Choroid plexus epithelial cell (primary cell): ENCODE measurements at regions not wholly inside any gene's neighbourhood (a gene's known extent, or its start where the extent isn't known, plus 50 kb on each side); places are given as distances from the start of the nearest gene placed in this dataset.

Source experiments
- DNase-seq: peaks from one replicate; pipeline ENCODE4 v3.0.0-alpha.2; 2010; ENCODE audit warnings: low read depth
- H3K4me3 ChIP-seq: 2 replicates; pipeline ENCODE4 v1.5.1; 2011; ENCODE audit warnings: low read depth, mild to moderate bottlenecking, control low read depth, low read length, moderate library complexity
- TF ChIP-seq, protein P1 (sequence below): conservative IDR thresholded peaks from 2 replicates; pipeline ENCODE4 v1.5.1; 2011; ENCODE audit warnings: low read depth, mild to moderate bottlenecking, control low read depth, inconsistent platforms, low read length, moderate library complexity

DNA sequence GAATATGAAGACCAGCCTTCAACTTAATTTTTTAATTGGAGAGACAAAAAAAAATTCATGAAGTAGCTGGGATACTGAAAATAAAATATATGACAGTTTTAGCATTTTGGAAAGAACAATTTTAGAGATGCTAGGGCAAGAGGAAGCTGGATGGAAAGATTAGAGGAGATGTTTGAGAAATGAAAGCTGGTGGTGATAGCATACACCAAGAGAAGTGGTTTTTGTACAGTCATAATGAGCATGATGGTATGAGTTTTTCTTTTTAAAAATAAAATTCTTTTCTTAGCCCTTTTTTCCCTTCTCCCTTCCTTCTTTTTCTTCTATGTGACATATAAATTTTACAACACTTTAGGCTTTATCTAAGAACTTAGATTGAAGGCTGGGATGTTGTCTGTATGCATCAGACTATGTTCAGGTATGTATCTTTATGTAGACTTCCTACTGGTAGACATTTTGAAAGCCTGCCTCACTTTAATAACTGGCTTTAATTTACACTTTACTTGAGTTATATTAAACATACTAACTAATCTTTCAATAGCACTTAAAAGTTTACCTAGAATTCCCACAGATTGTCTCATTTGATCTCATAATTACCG lies 522.5 kb downstream of the TLE4 start:
- no peak overlapping the region for H3K4me3 ChIP-seq
- TF ChIP-seq, protein P1, sequence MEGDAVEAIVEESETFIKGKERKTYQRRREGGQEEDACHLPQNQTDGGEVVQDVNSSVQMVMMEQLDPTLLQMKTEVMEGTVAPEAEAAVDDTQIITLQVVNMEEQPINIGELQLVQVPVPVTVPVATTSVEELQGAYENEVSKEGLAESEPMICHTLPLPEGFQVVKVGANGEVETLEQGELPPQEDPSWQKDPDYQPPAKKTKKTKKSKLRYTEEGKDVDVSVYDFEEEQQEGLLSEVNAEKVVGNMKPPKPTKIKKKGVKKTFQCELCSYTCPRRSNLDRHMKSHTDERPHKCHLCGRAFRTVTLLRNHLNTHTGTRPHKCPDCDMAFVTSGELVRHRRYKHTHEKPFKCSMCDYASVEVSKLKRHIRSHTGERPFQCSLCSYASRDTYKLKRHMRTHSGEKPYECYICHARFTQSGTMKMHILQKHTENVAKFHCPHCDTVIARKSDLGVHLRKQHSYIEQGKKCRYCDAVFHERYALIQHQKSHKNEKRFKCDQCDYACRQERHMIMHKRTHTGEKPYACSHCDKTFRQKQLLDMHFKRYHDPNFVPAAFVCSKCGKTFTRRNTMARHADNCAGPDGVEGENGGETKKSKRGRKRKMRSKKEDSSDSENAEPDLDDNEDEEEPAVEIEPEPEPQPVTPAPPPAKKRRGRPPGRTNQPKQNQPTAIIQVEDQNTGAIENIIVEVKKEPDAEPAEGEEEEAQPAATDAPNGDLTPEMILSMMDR = no peak
- DNase-seq = no peak

DNA sequence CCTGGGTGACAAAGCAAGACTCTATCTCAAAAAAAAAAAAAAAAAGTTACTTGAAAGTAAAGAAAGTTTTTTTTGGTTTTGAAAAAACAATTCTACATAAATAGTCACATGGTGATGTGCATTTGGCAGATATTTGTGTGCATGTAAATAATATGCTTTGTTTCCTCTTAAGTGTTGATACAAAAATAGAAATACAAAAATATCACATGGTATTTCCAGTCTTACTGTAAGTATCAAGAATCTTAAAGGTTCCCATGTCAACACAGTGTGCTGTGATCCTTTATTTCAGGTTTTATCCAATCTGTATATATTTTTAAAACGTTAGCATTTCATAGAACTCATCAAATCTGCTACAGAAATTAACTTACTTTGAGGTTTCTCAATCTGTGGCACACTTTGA lies 521.9 kb downstream of the TLE4 start:
- TF ChIP-seq, protein P1 = no peak
- no peak for DNase-seq
- H3K4me3 ChIP-seq = no peak overlapping the region

DNA sequence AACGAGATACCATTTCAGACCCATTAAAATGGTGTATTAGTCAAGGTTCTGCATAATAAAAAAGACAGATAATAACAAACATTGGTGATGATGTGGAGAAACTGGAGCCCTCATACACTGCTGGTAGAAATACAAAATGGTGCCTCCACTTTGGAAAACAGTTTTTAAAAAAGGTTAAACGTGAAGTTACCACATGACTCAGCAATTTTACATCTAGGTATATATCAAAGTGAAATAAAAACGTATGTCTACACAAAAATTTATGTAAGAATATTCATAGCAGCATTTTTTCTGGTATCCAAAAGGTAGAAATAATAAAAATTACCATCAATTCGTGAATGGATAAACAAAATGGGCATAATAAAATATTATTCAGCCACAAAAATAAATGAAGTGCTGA lies 519.8 kb downstream of the TLE4 start:
- no peak for DNase-seq
- no peak overlapping the region for H3K4me3 ChIP-seq
- TF ChIP-seq, protein P1 = no peak

DNA sequence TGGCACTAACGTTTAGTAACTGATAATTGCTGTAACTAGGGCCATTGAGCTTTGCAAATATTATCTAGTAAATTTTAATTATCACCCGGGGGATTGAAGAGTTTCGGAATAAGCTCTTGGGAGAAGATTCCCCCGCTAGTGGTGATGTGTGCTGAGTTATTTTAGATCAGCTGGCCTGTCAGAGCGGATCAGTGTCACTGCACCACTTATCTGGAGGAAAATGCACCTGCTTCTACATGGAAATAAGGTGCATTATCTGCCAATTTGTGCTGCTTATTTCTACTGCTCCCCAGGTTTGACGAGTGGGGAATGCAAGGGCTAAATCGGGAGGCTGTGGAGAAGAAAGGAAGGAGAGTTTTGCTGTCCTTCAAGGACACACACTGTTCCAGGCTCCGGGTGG lies 518.6 kb downstream of the TLE4 start:
- TF ChIP-seq, protein P1 = no peak
- no peak overlapping the region for H3K4me3 ChIP-seq
- DNase-seq = no peak

DNA sequence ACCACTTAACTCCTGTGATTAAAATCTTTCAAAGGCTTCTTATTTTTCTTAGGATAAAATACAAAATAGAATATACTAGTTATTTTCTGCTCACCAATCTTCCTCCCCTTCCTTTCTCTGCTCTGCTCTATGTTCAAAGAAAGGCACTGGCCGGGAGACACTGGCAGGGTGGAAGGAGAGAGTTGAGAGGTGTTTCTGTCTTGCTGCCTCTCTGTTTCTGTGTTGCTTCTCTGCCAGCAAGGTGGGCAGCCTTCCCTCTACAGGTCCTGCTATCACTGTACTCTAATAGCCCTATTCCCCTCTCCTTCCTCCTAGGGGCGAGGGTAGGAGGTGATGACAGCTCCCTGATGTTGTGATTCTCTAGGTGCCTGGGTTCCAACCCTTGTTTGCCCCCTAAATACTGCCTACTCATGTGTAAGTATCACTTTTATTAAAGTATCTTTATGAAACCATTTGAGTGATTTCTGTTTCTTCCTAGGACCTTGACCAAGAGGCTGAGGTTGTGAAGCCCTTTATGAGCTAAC lies 515.1 kb downstream of the TLE4 start:
- no peak for DNase-seq
- no peak overlapping the region for H3K4me3 ChIP-seq

DNA sequence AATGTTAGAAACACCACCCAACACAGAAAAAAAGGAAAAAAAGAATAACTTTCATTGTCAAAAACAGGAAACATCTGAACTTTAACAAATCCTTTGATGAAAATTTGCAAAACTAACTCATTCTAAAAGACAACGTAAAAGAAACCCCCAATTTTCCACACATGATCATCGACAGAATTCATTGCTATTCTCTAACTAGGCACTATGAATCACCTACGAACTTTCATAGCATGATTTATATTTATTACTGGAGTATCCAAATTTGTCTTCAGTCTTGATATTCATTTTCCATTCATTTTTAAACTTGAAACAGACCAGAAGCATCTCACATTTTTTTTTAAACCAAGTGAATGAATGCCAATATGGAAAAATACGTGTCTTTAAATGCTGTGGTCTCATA lies 514.6 kb downstream of the TLE4 start:
- DNase-seq = no peak
- TF ChIP-seq, protein P1 = no peak
- H3K4me3 ChIP-seq = no peak overlapping the region

More for the DNA sequence above, 515.1 kb downstream of the TLE4 start:
- TF ChIP-seq, protein P1 = no peak

DNA sequence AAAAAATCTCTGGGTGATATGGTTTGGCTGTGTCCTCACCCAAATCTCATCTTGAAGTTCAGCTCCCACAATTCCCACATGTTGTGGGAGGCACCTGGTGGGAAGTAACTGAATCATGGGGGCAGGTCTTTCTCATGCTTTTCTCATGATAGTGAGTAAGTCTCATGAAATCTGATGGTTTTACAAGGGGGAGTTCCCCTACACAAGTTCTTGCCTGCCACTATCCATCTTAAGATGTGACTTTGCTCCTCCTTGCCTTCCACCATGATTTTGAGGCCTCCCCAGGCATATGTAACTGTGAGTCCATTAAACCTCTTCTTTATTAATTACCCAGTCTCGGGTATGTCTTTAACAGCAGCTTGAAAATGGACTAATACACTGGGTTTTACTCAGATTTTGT lies 513.9 kb downstream of the TLE4 start:
- TF ChIP-seq, protein P1 = no peak
- no peak overlapping the region for H3K4me3 ChIP-seq
- peak; percentile 1 for DNase-seq
